ENCODE measurements at regions not wholly inside any gene's neighbourhood (a gene's known extent, or its start where the extent isn't known, plus 50 kb on each side); places are given as distances from the start of the nearest gene placed in this dataset.
"Not testable (repeated sequence)": the region's sequence is repeated elsewhere in the genome, so short reads cannot be mapped to it uniquely, and the experiment has no call there.

DNA sequence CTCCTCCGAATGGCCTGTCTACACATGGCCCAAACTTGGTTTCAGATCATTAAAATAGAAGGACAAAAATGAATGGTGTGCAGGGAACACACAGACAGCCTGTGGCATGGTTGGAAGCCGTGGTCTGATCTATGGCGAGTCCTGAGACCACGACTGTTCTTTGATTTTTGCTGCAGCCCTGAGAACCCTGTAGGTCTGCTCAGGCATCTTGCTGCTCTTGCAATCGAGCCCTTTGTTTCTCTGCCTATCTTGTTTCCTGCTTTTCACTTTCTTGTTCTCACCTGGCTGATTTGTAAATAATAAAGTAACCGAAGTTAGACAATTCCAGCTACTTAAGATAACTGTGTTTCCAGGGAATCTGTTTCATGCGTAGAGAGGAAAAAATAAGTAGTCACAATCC, 54.1 kb upstream of the NBPF9 start:
- H3K4me3 ChIP-seq; H3K9me3 ChIP-seq; in situ Hi-C loops (cut with MboI; ENCODE audit: low sequenced_read_pairs); DNase-seq (ENCODE audit: low spot score in 2 of 2); H3K4me1 ChIP-seq; H3K27me3 ChIP-seq (ENCODE audit: low read depth); H3K36me3 ChIP-seq (replicated peaks): not testable (repeated sequence)

DNA sequence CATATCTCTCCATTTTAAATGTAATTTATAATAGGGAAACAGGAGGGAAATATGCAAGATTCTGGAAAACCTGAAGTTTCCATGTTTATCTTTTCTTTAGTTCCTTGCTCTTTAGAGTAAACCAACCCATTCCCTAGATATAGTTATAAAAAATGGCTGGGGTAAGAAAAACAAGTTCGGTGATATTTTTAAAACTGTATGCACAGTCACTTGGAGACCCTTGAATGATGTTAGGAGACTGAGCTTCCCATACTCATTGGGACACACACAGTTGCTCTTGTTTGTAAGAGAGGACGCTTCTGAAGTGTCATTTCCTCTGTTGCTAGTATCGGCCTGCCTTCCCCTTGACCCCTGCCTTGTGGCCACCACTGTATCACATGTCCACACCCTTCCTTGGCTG, 55.0 kb upstream of the NBPF9 start:
- H3K4me1 ChIP-seq; H3K9me3 ChIP-seq; DNase-seq (ENCODE audit: low spot score in 2 of 2); in situ Hi-C loops (cut with MboI; ENCODE audit: low sequenced_read_pairs); H3K27me3 ChIP-seq (ENCODE audit: low read depth); H3K36me3 ChIP-seq (replicated peaks); H3K4me3 ChIP-seq: not testable (repeated sequence)

DNA sequence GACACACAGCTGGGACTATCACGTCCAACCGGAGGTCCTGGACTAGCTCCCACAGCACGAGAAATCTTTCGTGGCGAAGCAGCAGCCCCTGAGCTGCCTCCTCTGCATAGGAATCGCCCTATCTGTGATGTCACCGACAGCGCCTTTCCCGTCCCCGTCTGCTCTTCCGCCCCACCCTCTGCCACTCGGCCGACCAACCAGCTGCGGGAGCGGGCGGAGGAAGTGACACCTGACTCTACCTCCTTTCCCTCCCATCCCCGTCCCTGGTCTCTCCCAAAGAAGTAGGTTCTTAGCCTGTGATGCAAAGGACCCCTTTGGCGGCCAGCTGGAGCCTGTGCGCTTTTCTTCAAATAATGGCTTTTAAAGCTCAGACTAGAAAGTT, 59.7 kb upstream of the NBPF9 start:
- DNase-seq (ENCODE audit: low spot score in 2 of 2); H3K27me3 ChIP-seq (ENCODE audit: low read depth); H3K4me3 ChIP-seq; H3K4me1 ChIP-seq; in situ Hi-C loops (cut with MboI; ENCODE audit: low sequenced_read_pairs); H3K9me3 ChIP-seq; H3K36me3 ChIP-seq (replicated peaks): not testable (repeated sequence)

DNA sequence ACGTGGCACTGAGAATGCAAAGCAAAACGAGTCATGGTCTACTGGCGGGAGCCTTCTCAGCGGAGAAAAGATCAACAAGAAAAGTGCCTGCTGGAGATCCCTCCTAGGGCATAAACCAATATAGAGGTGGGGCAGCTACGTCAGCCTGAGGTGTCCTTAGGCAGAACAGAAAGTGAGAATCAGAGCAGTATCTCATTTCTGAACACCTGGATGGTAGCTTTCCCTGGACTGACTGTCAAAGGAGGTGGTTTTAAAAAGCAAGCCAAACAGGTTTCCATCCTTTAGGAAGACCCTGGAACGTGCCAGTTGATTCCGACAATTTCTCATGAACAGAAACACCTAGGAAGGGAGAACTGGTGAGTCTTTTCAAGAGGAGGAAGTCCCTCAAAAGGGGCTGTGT, 71.4 kb upstream of the NBPF9 start:
- DNase-seq (ENCODE audit: low spot score in 2 of 2); H3K36me3 ChIP-seq (replicated peaks); H3K4me1 ChIP-seq; H3K9me3 ChIP-seq; H3K27me3 ChIP-seq (ENCODE audit: low read depth); H3K4me3 ChIP-seq; in situ Hi-C loops (cut with MboI; ENCODE audit: low sequenced_read_pairs): not testable (repeated sequence)

- H3K4me1 ChIP-seq; H3K27me3 ChIP-seq (ENCODE audit: low read depth); in situ Hi-C loops (cut with MboI; ENCODE audit: low sequenced_read_pairs); H3K9me3 ChIP-seq; H3K36me3 ChIP-seq (replicated peaks): not testable (repeated sequence)
- peak overlapping the region; percentile 37 for H3K4me3 ChIP-seq
- peak in 1 of 2 experiments; percentile 13 for DNase-seq (ENCODE audit: low spot score in 2 of 2)
Observed at GRCh38 chr1:149175812-149176211, 72.5 kb upstream of the NBPF9 start.

DNA sequence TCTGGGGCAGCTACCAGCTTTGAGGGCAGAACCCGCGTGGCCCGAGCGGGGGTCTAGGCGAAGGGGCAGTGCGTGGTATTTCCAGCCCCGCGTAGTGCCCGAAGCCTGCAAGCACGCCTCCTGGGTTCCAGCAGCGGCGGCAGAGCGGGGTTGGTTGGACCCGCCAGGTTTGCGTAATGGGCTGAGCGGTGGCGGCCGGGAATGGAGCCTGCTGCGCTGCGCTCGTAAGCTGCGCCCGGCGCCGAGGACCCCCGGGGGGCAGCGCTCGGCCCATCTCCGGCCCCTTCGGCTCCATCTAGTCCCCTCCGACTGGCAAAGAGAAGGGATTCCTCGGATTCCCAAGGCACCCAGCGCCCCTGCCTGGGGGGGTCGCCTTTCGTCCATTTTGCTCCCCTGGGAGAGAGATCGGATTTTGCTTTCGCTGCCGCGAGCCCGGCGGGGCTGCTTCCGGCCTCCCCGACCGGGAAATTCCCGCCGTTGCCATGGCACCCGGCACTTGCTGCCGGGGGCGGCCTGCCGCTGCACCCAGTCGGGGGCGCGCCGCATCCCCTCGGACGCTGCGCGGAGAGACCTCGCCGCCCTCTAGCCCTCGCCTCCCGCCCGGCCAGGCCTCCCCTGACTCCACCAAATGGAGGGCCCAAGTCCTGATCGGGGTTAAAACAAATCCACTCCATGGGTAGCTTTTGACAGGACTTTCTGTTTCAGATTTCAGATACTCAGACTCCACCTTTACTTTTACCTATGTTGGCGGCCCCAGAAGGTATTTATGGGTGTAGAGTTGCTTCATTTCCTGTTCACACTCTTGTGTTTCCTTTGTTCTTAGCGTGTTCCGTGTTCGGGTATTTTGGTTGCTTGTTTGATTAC, 73.3 kb upstream of the NBPF9 start:
- in situ Hi-C loops (cut with MboI; ENCODE audit: low sequenced_read_pairs); H3K36me3 ChIP-seq (replicated peaks); H3K9me3 ChIP-seq; H3K27me3 ChIP-seq (ENCODE audit: low read depth); H3K4me1 ChIP-seq: not testable (repeated sequence)
- peak overlapping the region; percentile 56 for H3K4me3 ChIP-seq
- peak; percentile 3 to 63 for DNase-seq (ENCODE audit: low spot score in 2 of 2)

- H3K9me3 ChIP-seq; H3K4me3 ChIP-seq; in situ Hi-C loops (cut with MboI; ENCODE audit: low sequenced_read_pairs); DNase-seq (ENCODE audit: low spot score in 2 of 2); H3K27me3 ChIP-seq (ENCODE audit: low read depth); H3K36me3 ChIP-seq (replicated peaks); H3K4me1 ChIP-seq: not testable (repeated sequence)
Observed at GRCh38 chr1:149190742-149191141, 87.4 kb upstream of the NBPF9 start.

- H3K9me3 ChIP-seq; H3K4me1 ChIP-seq; H3K4me3 ChIP-seq; in situ Hi-C loops (cut with MboI; ENCODE audit: low sequenced_read_pairs); DNase-seq (ENCODE audit: low spot score in 2 of 2); H3K36me3 ChIP-seq (replicated peaks); H3K27me3 ChIP-seq (ENCODE audit: low read depth): not testable (repeated sequence)
Observed at GRCh38 chr1:149196651-149197050, 93.3 kb upstream of the NBPF9 start.

DNA sequence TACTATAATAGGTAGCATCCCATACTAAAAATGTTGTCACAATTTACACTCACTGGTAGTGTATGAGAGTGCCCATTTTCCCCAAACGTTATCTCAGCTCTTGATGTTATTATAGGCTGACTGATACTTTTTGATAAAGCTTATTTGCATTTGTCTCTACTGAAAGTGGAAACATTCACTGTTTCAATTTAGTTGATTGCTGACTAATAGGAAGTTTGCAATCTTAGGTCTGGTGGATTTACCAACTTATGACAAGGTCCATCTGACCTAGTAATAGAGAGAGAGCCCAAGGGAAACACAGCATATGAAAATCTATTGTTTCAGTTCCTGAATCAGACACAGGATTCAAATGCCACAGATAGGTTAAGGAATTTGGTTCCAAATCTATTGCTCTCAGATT, 97.2 kb upstream of the NBPF9 start:
- in situ Hi-C loops (cut with MboI; ENCODE audit: low sequenced_read_pairs); H3K27me3 ChIP-seq (ENCODE audit: low read depth); H3K4me1 ChIP-seq; H3K9me3 ChIP-seq; H3K4me3 ChIP-seq; H3K36me3 ChIP-seq (replicated peaks): not testable (repeated sequence)
- peak in 1 of 2 experiments; percentile 2 for DNase-seq (ENCODE audit: low spot score in 2 of 2)

- in situ Hi-C loops (cut with MboI; ENCODE audit: low sequenced_read_pairs), result not testable (repeated sequence)
Observed at GRCh38 chr1:149202283-149202682, 98.9 kb upstream of the NBPF9 start.

GRCh38 chr1:149204396-149204795, 101.0 kb upstream of the NBPF9 start:
- H3K9me3 ChIP-seq; in situ Hi-C loops (cut with MboI; ENCODE audit: low sequenced_read_pairs); H3K27me3 ChIP-seq (ENCODE audit: low read depth); H3K4me3 ChIP-seq; H3K36me3 ChIP-seq (replicated peaks); H3K4me1 ChIP-seq; DNase-seq (ENCODE audit: low spot score in 2 of 2): not testable (repeated sequence)

More at GRCh38 chr1:149202283-149202682, 98.9 kb upstream of the NBPF9 start:
- not testable (repeated sequence) for DNase-seq (ENCODE audit: low spot score in 2 of 2); H3K9me3 ChIP-seq; H3K27me3 ChIP-seq (ENCODE audit: low read depth); H3K4me1 ChIP-seq; H3K36me3 ChIP-seq (replicated peaks); H3K4me3 ChIP-seq

- H3K9me3 ChIP-seq; H3K27me3 ChIP-seq (ENCODE audit: low read depth); H3K4me3 ChIP-seq; H3K36me3 ChIP-seq (replicated peaks); in situ Hi-C loops (cut with MboI; ENCODE audit: low sequenced_read_pairs); DNase-seq (ENCODE audit: low spot score in 2 of 2); H3K4me1 ChIP-seq: not testable (repeated sequence)
Observed at GRCh38 chr1:149208836-149209235, 105.5 kb upstream of the NBPF9 start.

- in situ Hi-C loops (cut with MboI; ENCODE audit: low sequenced_read_pairs); H3K9me3 ChIP-seq; H3K4me1 ChIP-seq: not testable (repeated sequence)
Observed at GRCh38 chr1:149211757-149212420, 108.5 kb upstream of the NBPF9 start.

GRCh38 chr1:149212946-149213345, 109.6 kb upstream of the NBPF9 start:
- DNase-seq (ENCODE audit: low spot score in 2 of 2); H3K9me3 ChIP-seq; H3K4me3 ChIP-seq; H3K27me3 ChIP-seq (ENCODE audit: low read depth); H3K4me1 ChIP-seq; H3K36me3 ChIP-seq (replicated peaks); in situ Hi-C loops (cut with MboI; ENCODE audit: low sequenced_read_pairs): not testable (repeated sequence)

More at GRCh38 chr1:149211757-149212420, 108.5 kb upstream of the NBPF9 start:
- not testable (repeated sequence) for H3K36me3 ChIP-seq (replicated peaks); H3K4me3 ChIP-seq; DNase-seq (ENCODE audit: low spot score in 2 of 2); H3K27me3 ChIP-seq (ENCODE audit: low read depth)

All from HAP-1 (cell line).